HG03103 (cell line): ENCODE measurements at regions not wholly inside any gene's neighbourhood (a gene's known extent, or its start where the extent isn't known, plus 50 kb on each side); places are given as distances from the start of the nearest gene placed in this dataset.

Experiments used
- ATAC-seq: cut with Tn5 transposase; IDR thresholded peaks from one replicate; pipeline ENCODE4 v1.9.1; 2021; ENCODE audit warnings: low read depth; ENCODE audit not compliant: unreplicated experiment

DNA sequence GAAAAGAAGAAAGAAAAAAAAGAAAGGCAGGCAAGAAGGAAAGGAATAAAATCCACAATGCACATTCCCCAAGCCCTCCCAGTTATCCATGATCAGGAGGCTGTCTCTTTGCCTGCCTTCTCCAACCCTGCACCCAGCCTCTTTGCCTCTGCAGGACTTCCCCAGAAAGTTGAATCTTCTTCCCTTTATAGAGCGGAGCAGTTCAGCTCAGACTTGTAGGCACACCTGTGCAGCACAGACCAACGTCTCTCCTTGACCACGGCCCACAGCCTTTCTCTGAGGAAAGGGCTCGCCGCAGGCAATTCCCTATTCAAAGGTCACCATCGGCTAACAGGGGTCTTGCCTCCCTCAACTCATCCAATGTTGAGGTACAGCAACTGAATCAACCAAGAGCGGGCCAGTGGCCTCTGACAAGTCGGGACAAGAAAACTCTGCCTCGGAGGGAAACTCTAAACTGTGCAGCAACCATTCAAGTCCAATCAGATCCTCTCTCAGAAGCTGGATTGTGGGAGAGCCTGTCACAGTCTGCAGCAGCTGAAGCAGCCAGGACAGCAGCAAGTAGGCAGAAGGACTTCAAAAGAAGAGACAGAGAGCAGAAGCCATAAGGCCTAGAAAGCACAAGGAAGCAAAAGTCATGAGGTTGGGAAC, 529.2 kb upstream of the JARID2 start:
- ATAC-seq, result no peak

DNA sequence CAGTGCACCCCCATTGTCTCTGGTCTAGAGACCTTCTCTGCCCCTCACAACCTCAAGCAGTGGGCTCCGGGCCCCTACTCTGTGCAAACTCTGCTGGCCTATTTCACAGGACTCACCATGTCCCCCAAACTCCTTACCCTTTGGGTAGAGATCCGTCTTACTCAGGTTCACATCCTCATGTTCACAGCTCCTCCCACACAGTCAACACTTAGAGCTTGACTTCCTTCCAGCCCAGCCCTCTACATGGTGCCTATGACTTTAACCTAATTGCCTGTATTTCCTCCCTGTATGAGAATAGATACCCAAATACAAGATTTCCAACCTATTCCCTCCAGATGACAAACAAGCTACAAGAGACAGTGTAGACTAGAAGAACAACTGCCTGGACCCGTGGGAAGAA, 528.6 kb upstream of the JARID2 start:
- no peak for ATAC-seq

DNA sequence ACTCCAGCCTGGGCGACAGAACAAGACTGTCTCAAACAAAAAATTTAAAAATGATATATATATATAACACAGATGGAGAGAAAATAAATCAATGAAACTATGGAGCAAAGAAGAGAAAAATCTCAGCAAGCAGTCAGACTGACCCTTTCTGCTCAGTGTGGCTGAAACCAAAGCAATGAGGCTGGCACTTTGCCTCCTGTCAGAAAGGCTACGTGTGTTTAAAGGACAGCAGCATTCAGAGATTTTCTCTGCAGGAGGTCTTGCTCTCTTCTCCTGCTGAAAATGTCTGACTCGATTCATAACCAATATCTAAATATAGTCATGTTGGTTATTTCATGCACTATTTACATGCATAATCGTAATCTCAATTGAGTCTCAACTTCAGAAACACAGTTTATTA, 527.0 kb upstream of the JARID2 start:
- ATAC-seq, result no peak

DNA sequence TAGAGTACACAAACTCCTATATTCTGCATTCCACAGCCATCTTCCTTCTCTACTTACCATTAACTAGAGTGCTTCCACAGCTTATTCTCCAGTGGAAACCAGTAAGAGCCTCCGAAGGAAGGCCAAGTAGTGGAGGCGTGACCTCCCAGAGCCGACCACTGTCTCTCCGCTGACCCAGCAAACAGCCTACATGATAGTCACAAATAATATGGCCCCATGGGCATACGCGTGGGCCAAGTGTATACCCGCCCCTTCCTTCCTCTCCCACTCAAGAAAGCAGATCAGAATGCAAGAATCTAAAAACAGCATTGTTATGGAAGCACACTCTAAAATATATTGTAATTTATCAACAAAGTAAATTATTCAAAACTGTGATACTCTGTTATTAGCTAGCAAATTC, 526.6 kb upstream of the JARID2 start:
- ATAC-seq, result no peak

DNA sequence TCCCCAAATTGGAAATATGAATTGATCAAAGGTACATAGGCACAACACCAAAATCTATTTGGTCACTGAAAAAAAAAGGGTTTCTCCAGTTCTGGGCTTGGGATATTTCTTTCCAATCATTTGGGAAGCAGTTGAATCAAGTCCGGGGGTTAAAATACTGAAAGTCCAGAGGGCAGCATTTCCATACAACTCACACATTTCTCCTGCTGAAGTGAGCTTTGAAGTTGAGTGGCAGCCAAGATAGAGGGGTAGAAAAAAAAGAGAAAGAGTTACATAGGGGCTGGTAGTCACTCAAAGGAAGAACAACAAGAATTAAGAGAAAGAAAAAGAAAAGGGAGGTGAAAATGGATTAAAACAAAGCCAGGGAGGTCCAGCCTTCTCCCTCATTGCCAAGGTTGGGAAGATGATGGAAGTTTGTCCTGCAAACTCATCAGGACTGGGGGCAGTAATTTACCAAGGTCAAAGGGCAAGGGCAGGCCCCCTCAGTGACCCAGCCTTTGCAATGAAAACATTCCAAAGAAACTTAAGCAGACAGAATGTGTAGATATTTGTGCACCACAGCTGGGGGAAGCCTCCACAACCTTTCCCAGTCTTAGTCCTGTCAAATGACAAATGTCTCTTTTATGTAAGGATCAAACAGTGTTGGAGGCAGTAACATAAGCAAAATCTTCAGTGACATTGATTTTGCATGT, 525.3 kb upstream of the JARID2 start:
- ATAC-seq, result no peak

DNA sequence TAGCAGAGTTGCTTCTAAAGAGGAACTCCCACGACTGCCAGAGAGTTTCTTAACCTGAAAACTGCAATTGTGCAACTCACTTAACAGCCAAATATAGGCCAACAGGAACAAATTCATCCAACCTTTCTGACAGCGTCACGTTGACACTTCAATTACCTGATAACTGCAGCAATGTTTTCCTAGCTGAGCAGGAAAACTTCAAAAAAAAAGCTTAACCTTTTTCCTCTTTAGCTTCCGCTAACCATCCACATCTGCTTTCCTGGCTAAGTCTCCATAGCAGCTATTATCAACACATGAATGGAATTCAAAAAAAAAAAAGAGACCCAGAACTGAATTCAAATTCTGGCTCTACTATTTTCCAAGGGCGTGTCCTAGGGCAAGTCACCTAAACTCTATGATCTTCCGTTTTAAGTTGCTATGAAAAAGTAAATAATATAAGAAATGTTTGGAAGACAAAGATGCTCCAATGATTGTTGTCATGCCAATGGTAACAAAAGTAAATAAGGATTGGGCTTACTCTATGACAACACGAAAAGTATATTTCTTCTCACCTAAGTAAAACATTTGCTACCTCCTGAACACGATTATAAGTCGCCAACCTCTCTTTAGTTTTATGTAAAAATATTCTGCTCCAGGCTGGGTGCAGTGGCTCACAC, 524.6 kb upstream of the JARID2 start:
- ATAC-seq, result no peak

DNA sequence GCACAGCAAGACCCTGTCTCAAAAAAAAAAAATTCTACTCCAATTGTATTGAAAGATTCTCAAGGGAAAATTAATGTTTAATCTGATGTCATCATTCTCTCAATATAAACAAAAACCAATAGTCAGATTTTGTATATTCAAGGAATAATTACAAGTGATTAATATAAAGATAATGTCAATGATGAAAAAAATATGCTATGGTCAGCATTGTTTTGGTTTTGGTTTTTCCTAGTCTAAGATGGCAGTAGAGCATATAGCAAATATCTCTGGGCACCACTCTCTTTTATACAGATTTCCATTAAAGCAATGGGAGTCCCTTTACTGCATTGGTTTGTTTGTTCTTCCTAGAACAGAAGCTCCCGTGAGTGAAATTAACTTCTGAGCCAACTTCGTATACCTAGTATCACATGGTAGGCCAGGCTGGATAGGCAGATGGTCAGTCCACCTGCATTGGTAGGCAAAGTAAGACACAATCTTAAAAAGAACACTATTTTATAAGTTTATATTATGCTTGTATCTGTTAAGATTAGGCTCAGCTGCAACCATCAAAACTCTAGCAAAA, 523.8 kb upstream of the JARID2 start:
- ATAC-seq, result no peak

DNA sequence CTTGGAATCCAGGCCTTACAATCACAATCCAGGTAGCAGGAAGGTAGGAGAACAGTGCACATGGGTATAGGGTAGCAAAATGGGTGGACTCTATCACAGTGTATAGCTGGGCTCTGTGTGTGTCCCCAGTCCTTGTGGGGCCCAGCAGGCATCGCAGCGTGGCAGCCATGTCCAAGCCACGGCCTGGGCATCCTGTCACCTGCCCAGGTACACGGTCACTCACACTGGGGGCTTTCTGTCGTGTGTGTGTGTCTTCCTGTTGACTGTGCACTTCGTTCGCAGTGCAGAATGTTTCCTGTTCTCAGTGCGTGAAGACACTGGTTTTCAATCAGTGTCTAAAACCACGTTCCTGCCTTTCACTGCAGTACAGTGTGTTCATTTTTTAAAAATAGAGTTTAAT, 523.2 kb upstream of the JARID2 start:
- no peak for ATAC-seq

DNA sequence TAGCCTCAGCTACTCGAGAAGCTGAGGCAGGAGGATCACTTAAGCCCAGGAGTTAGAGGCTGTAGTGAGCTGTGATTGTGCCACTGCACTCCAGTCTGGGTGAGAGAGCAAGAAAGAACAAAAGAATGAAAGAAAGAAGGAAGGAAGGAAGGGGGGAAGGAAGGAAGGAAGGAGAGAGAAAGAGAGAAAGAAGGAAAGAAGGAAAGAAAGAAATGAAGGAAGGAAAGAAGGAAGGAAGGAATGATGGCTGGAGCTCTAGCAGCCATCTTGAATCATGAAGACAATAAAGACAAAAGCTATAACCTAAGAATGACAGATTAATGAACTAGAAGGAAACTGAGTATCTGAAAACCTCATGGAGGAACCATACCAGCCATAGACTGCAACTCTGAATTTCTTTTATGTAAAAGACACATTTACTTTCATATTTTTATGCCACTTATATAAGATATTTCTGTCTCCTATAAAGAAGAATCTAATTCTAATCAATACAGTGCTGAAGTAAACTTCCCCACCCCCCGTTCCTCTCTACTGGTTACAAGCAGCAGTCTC, 522.3 kb upstream of the JARID2 start:
- ATAC-seq, result no peak

DNA sequence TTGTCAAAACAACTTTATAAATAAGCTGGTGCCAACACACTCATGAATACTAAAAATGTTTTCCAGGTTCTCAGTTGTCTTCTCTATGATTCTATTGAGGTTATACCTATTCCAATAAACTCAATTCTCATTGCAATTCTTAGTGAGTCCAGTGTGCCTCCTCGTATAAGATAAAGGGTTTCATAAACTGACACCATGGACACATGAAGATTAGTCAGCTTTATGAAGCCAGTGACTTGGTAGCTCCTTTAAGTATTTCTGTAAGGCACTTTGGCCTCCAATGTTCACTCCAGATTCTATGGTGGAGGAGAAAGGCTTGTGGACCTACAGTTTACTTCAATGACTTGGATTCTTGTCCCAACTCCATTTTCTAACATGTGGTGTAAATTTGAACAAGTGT, 521.3 kb upstream of the JARID2 start:
- no peak for ATAC-seq

DNA sequence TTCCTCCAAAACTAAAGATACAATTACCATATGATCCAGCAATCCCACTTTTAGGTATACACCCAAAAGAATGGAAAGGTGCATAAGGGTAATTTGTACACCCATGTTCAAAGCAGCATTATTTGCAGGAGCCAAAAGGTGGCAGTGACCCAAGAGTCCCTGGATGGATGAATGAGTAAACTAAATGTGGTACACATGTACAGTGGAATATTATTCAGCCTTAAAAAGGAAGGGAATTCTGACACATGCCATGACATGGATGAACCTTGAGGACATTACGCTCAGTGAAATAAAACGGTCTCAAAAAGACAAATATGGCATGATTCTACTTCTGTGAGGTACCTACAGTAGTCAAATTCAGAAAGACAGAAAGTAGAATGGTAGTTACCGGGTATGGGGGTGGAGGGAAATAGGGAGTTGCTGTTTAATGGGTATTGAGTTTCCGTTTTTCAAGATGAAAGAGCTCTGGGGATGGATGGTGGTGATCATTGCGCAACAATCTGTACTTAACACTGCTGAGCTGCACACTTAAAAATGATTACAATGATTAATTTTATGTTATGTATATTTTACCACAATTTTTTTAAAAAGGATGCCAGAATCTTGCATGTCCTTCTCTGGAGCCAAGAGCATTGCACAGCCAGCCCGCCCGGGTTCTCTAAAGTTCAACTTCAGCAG, 518.9 kb upstream of the JARID2 start:
- no peak for ATAC-seq

DNA sequence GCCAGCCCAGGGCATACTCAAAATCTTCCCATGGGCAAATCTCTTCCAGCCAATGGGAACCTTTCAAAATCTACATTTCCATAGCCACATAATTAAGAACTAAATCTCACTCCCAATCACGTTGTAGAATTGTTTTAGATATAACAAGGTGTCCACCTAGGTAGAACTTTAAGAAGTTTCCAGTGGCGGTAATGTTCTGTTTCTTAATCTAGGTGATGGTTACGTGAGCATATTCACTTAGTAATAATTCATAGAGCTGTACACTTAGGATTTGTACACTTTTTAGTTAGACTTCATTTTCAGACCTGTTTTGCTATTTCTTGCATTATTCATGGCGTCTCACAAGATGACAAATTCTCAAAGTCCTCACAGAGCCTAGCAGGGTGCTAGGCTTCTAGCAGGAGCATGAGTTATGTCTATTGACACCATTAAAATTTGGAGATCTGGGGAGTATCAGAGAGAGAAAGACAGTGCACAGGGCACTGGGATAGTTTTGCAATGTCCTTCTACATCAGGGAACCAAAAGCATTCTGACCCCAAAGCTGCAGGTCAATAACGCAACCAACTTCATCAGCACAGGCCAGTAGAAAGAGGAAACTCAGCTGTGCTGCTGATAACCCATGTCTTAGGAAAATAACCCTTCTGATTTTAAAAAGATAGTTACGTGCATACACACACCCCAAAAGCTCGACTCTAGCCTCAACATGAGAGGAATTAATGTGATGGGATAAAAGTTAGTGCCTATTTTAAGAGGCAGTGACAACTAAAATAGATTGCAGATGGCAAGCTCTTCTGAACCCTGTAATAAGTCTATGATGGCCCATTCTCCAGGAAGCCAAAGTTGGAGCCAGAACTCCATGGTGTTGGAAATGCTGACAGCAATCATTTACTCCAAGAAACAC, 518.1 kb upstream of the JARID2 start:
- no peak for ATAC-seq

DNA sequence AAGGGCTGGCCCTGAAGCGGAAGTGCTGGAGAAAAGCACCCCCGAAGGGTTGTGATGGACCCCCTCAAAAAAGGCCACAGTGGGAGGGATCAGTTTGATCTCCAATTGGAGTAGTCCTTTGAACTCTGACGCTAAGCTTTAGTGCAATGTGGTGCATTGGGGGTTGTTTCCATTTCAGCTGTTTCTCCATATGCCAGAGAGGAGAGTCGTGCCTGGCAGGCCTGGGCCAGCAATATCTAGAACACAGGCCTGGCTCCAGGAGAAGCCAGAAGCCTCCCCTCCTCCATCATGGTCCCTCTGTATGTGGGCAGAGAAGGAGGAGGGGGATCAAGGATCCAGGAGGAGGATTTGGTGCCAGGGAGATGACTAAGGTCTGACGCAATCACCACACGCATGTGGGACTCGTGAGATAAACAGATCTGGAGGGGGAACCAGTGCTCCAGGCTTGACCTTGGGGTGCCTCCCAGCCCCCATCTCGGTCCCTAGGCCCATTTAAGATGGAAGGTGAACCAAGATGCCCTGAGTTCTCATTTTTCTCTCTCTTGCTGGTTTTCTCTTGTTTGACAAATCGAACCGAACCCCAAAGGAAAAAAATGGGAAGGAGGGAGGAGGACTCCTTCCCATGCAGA, 517.4 kb upstream of the JARID2 start:
- ATAC-seq, result no peak

DNA sequence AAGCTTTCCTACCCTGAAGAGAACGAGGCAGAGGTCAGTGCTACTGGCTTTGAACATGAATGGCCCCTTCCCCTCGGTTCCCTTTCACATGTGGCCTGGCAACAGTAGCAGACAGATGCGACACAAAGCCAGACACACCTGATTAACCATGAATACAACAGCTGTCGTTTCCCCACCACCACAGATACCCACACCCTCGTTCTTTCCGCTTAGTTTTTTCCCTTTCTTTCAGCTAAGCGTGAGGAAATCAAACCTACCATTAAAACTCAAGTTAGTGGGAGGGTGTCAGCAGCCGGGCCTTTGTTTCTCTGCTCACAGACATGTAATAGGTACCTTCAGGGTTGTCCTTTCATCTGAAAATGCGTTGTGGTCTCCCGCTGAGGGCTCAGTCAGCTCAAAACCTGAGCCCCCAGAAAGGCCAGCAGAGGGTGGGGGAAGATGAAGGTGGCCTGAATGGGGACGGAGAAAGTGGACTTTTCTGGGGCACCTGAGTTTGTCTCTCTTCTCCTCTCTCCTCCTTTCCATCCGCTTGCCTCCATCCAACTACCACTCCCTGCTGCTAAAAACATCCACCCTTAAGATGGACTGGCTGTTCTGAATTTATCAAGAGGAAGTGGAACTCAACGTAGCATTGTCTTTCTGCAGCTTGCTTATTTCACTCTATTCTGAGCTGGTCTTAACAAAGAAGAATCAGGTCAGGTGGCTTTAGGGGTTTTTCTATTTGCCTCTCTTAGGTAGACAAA, 516.6 kb upstream of the JARID2 start:
- peak; percentile 64 for ATAC-seq

DNA sequence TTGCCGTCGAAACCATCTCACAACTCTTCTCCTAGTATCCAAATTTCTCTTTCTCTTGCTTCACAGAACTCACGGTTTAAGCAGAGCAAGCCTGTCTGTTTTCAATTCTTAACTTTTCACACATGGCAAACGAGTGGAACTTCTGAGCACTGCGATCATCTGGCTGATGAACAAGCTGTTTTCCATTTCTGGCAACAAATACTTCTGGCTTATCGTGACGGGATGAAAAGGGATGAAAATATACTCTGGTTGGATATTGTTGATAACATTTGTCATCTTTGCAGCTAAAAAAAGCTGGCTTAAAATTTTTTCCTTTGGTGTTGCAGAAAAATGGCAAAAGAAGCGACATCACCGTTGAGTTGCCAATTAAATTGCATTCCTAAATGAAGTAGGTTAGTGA, 515.2 kb upstream of the JARID2 start:
- no peak for ATAC-seq

DNA sequence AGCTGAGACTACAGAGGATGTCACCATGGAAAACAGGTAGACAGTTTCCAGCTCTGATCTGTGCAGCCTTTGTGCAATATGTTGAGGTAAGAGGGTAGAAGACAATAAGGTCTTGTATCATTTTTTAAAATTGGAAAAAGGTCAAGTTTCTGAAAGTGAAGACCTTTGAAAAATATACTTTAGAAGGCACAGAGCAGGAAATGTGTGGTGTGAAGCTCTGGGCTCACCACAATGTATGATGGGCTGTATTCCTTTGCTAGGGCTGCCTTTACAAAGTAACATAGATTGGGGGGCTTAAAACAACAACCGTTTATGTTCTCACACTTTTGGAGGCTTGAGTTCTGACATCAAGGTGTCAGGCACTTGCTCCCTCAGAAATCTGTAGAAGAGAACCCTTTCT, 514.3 kb upstream of the JARID2 start:
- ATAC-seq, result no peak

DNA sequence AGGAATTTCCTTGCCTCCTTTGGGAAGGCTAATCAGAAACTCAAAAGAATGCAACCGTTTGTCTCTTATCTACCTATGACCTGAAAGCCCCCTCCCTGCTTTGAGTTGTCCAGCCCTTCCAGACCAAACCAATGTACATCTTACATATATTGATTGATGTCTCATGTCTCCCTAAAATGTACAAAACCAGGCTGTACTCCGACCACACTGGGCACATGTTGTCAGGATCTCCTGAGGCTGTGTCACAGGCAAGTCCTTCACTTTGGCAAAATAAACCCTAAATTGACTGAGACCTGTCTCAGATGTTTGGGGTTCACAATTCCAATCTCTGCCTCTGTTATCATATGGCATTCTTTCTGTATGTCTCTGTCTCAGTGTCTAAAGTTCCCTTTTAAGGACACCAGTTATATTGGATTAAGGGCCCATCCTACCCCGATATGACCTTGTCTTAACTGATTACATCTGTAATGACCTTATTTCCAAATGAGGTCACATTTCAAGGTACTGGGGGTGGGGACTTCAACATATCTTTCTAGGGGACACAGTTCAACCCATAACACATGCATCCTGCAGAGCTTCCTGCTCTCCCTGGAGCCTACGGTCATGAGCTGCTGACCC, 513.5 kb upstream of the JARID2 start:
- no peak for ATAC-seq
